HEK293 (cell line): ENCODE measurements at regions not wholly inside any gene's neighbourhood (a gene's known extent, or its start where the extent isn't known, plus 50 kb on each side); places are given as distances from the start of the nearest gene placed in this dataset.

Experiments used
- CTCF ChIA-PET: fragments of 350-600 bp; formaldehyde crosslinking; extraction: SDS; loops from one replicate; lab custom pipeline; 2021; ENCODE audit warnings: antibody characterized with exemption; lab: Yijun Ruan, JAX
- POLR2A ChIA-PET: fragments of 300-600 bp; formaldehyde crosslinking; extraction: SDS; loops from one replicate; lab custom pipeline; 2020; ENCODE audit warnings: antibody characterized with exemption, inconsistent platforms; lab: Yijun Ruan, JAX
- H3K27ac ChIP-seq: fragments of 200-500 bp; sonication (Bioruptor generic); 2 replicates; pipeline ENCODE4 v1.5.1; 2014; ENCODE audit warnings: low read depth, low read length, control low read depth, inconsistent platforms; ENCODE audit errors: extremely low read depth
- H3K36me3 ChIP-seq, 2 experiments: fragments of 200-500 bp in 1 of 2; sonication (Bioruptor generic) in 1 of 2; 1 replicate in 1 of 2; 2 replicates in 1 of 2; pipeline ENCODE4 v1.5.1; 2014 to 2017; ENCODE audit warnings: inconsistent platforms in 2 of 2, low read length in 2 of 2; ENCODE audit not compliant: control insufficient read depth in 2 of 2, insufficient read depth in 1 of 2
- H3K4me1 ChIP-seq: fragments of 200-500 bp; sonication (Bioruptor generic); 2 replicates; pipeline ENCODE4 v1.5.1; 2014; ENCODE audit warnings: mild to moderate bottlenecking, low read length, inconsistent platforms; ENCODE audit not compliant: control insufficient read depth, insufficient read depth
- H3K4me3 ChIP-seq: 2 replicates; pipeline ENCODE4 v1.5.1; 2011; ENCODE audit warnings: low read depth, mild to moderate bottlenecking, control low read depth, low read length, moderate library complexity
- H3K9me3 ChIP-seq: fragments of 200-500 bp; sonication (Bioruptor generic); 2 replicates; pipeline ENCODE4 v1.5.1; 2014; ENCODE audit warnings: low read depth, low read length, inconsistent platforms; ENCODE audit not compliant: control insufficient read depth, insufficient read depth
- ELK4 ChIP-seq: IDR thresholded peaks from 2 replicates; pipeline ENCODE4 v1.6.1; 2011; ENCODE audit warnings: mild to moderate bottlenecking, low read depth, low read length, borderline replicate concordance
- KLF1 ChIP-seq: fragments of 450-650 bp; formaldehyde crosslinking; IDR thresholded peaks from 2 replicates; pipeline ENCODE4 v1.5.1; 2016; ENCODE audit warnings: missing biosample characterization, missing genetic modification characterization
- KLF17 ChIP-seq: fragments of 450-650 bp; formaldehyde crosslinking; IDR thresholded peaks from 2 replicates; pipeline ENCODE4 v1.5.1; 2016; ENCODE audit warnings: missing biosample characterization, missing genetic modification characterization
- PRDM6 ChIP-seq: fragments of 450-650 bp; formaldehyde crosslinking; IDR thresholded peaks from 2 replicates; pipeline ENCODE4 v1.5.1; 2017; ENCODE audit warnings: missing biosample characterization, missing genetic modification characterization
- REST ChIP-seq: fragments of 450-650 bp; formaldehyde crosslinking; IDR thresholded peaks from 2 replicates; pipeline ENCODE4 v1.5.1; 2016; ENCODE audit warnings: missing biosample characterization, missing genetic modification characterization
- ZFP69B ChIP-seq: fragments of 450-650 bp; formaldehyde crosslinking; IDR thresholded peaks from 2 replicates; pipeline ENCODE4 v1.5.1; 2016; ENCODE audit warnings: missing biosample characterization, missing genetic modification characterization
- ZNF148 ChIP-seq: fragments of 450-650 bp; formaldehyde crosslinking; IDR thresholded peaks from 2 replicates; pipeline ENCODE4 v1.5.0; 2017; ENCODE audit warnings: missing biosample characterization, missing genetic modification characterization, borderline replicate concordance
- ZNF2 ChIP-seq: fragments of 450-650 bp; formaldehyde crosslinking; IDR thresholded peaks from 2 replicates; pipeline ENCODE4 v1.5.1; 2016; ENCODE audit warnings: missing biosample characterization, missing genetic modification characterization
- ZNF302 ChIP-seq: fragments of 450-650 bp; formaldehyde crosslinking; IDR thresholded peaks from 2 replicates; pipeline ENCODE4 v1.5.1; 2016; ENCODE audit warnings: missing biosample characterization, missing genetic modification characterization, low read depth
- ZNF311 ChIP-seq: fragments of 450-650 bp; formaldehyde crosslinking; IDR thresholded peaks from 2 replicates; pipeline ENCODE4 v1.5.1; 2017; ENCODE audit warnings: missing biosample characterization, missing genetic modification characterization, borderline replicate concordance
- ZNF354C ChIP-seq: fragments of 450-650 bp; formaldehyde crosslinking; IDR thresholded peaks from 2 replicates; pipeline ENCODE4 v1.5.1; 2016; ENCODE audit warnings: missing biosample characterization, missing genetic modification characterization, low read depth, borderline replicate concordance
- ZNF501 ChIP-seq: fragments of 450-650 bp; formaldehyde crosslinking; IDR thresholded peaks from 2 replicates; pipeline ENCODE4 v1.5.1; 2016; ENCODE audit warnings: missing biosample characterization, missing genetic modification characterization
- ZNF654 ChIP-seq: fragments of 450-650 bp; formaldehyde crosslinking; IDR thresholded peaks from 2 replicates; pipeline ENCODE4 v1.5.1; 2016; ENCODE audit warnings: low read depth, missing biosample characterization, missing genetic modification characterization
- ZNF785 ChIP-seq: fragments of 450-650 bp; formaldehyde crosslinking; IDR thresholded peaks from 2 replicates; pipeline ENCODE4 v1.5.1; 2016; ENCODE audit warnings: missing biosample characterization, missing genetic modification characterization
- ZNF792 ChIP-seq: fragments of 450-650 bp; formaldehyde crosslinking; IDR thresholded peaks from 2 replicates; pipeline ENCODE4 v1.5.1; 2016; ENCODE audit warnings: missing biosample characterization, missing genetic modification characterization
- ZNF830 ChIP-seq: fragments of 450-650 bp; IDR thresholded peaks from 2 replicates; pipeline ENCODE4 v1.5.0; 2018; ENCODE audit warnings: missing biosample characterization, missing genetic modification characterization, low read depth, mild to moderate bottlenecking, moderate library complexity
- ZSCAN30 ChIP-seq: fragments of 450-650 bp; IDR thresholded peaks from 2 replicates; pipeline ENCODE4 v1.5.1; 2018; ENCODE audit warnings: missing biosample characterization, mild to moderate bottlenecking, missing genetic modification characterization, moderate library complexity
- ZSCAN5A ChIP-seq: fragments of 450-650 bp; formaldehyde crosslinking; IDR thresholded peaks from 2 replicates; pipeline ENCODE4 v1.5.1; 2016; ENCODE audit warnings: missing biosample characterization, missing genetic modification characterization
- ZXDB ChIP-seq: fragments of 450-650 bp; formaldehyde crosslinking; IDR thresholded peaks from 2 replicates; pipeline ENCODE4 v1.5.1; 2016; ENCODE audit warnings: missing biosample characterization, missing genetic modification characterization

- Histone ChIP-seq H3K9me3 (no peaks in the 10 kb centered on the region), H3K4me1 (no peaks in the 10 kb centered on the region), H3K27ac (no peak overlapping the region), H3K4me3 (no peak overlapping the region), H3K36me3 (no peaks in the 10 kb centered on the region)
- TF ChIP-seq PRDM6 (tag by site-specific recombination) (no peak), REST (tag by site-specific recombination) (no peak)
- POLR2A ChIA-PET, result no interaction called here
- CTCF ChIA-PET, result interaction anchor here (1.1 kb wide), 1 partner anchor 14 kb away, joined by 3 read pairs; no protein-coding TSS in a partner anchor
These were observed 103.5 kb upstream of the PKDCC start for GRCh38 chr2:41944220-41944880.

- Histone ChIP-seq H3K9me3 (no peaks in the 10 kb centered on the region), H3K4me1 (no peaks in the 10 kb centered on the region), H3K27ac (no peak overlapping the region), H3K36me3 (no peaks in the 10 kb centered on the region), H3K4me3 (no peak overlapping the region)
- ChIA-PET CTCF (interaction anchor here (0.6 to 0.9 kb wide), 2 partner anchors 69 to 140 kb away, joined by 3 to 4 read pairs; no protein-coding TSS in a partner anchor), POLR2A (no interaction called here)
- no peak for TF ChIP-seq ZNF2 (tag by site-specific recombination)
- TF ChIP-seq ZNF148 (tag by site-specific recombination), result no peak
- TF ChIP-seq ZNF302 (tag by site-specific recombination), result no peak
- TF ChIP-seq ZNF311 (tag by site-specific recombination), result no peak
- TF ChIP-seq ZNF501 (tag by site-specific recombination), result no peak
- TF ChIP-seq ZNF654 (tag by site-specific recombination), result no peak
- TF ChIP-seq ZSCAN5A (tag by site-specific recombination), result no peak
- TF ChIP-seq ZSCAN30 (tag by site-specific recombination), result no peak
- TF ChIP-seq ZNF830 (tag by site-specific recombination), result no peak
- no peak for TF ChIP-seq ZNF792
- TF ChIP-seq ZNF354C (tag by site-specific recombination), result no peak
- TF ChIP-seq KLF17 (tag by site-specific recombination), result no peak
- no peak for TF ChIP-seq ZNF785 (tag by site-specific recombination)
- no peak for TF ChIP-seq ZFP69B (tag by site-specific recombination)
- TF ChIP-seq KLF1 (tag by site-specific recombination), result no peak
- TF ChIP-seq ELK4, result no peak
- no peak for TF ChIP-seq PRDM6 (tag by site-specific recombination)
- no peak for TF ChIP-seq ZXDB (tag by site-specific recombination)
These were observed 100.0 kb upstream of the PKDCC start for GRCh38 chr2:41947701-41948396.
